HEK293 (cell line): ENCODE measurements at regions not wholly inside any gene's neighbourhood (a gene's known extent, or its start where the extent isn't known, plus 50 kb on each side); places are given as distances from the start of the nearest gene placed in this dataset.

Experiments
- CTCF ChIA-PET: fragments of 350-600 bp; formaldehyde crosslinking; extraction: SDS; loops from one replicate; lab custom pipeline; 2021; ENCODE audit warnings: antibody characterized with exemption; lab: Yijun Ruan, JAX
- POLR2A ChIA-PET: fragments of 300-600 bp; formaldehyde crosslinking; extraction: SDS; loops from one replicate; lab custom pipeline; 2020; ENCODE audit warnings: antibody characterized with exemption, inconsistent platforms; lab: Yijun Ruan, JAX
- H3K27ac ChIP-seq: fragments of 200-500 bp; sonication (Bioruptor generic); 2 replicates; pipeline ENCODE4 v1.5.1; 2014; ENCODE audit warnings: low read depth, low read length, control low read depth, inconsistent platforms; ENCODE audit errors: extremely low read depth
- H3K36me3 ChIP-seq, 2 experiments: fragments of 200-500 bp in 1 of 2; sonication (Bioruptor generic) in 1 of 2; 1 replicate in 1 of 2; 2 replicates in 1 of 2; pipeline ENCODE4 v1.5.1; 2014 to 2017; ENCODE audit warnings: inconsistent platforms in 2 of 2, low read length in 2 of 2; ENCODE audit not compliant: control insufficient read depth in 2 of 2, insufficient read depth in 1 of 2
- H3K4me1 ChIP-seq: fragments of 200-500 bp; sonication (Bioruptor generic); 2 replicates; pipeline ENCODE4 v1.5.1; 2014; ENCODE audit warnings: mild to moderate bottlenecking, low read length, inconsistent platforms; ENCODE audit not compliant: control insufficient read depth, insufficient read depth
- H3K4me3 ChIP-seq: 2 replicates; pipeline ENCODE4 v1.5.1; 2011; ENCODE audit warnings: low read depth, mild to moderate bottlenecking, control low read depth, low read length, moderate library complexity
- H3K9me3 ChIP-seq: fragments of 200-500 bp; sonication (Bioruptor generic); 2 replicates; pipeline ENCODE4 v1.5.1; 2014; ENCODE audit warnings: low read depth, low read length, inconsistent platforms; ENCODE audit not compliant: control insufficient read depth, insufficient read depth
- HOXC10 ChIP-seq: sonication (generic); formaldehyde crosslinking; IDR thresholded peaks from 2 replicates; pipeline ENCODE4 v1.8.1; 2023; ENCODE audit warnings: mild to moderate bottlenecking, missing genetic modification reagents
- KLF1 ChIP-seq: fragments of 450-650 bp; formaldehyde crosslinking; IDR thresholded peaks from 2 replicates; pipeline ENCODE4 v1.5.1; 2016; ENCODE audit warnings: missing biosample characterization, missing genetic modification characterization
- MZF1 ChIP-seq: fragments of 450-650 bp; formaldehyde crosslinking; IDR thresholded peaks from 2 replicates; pipeline ENCODE4 v1.5.1; 2017; ENCODE audit warnings: missing biosample characterization, missing genetic modification characterization, borderline replicate concordance
- SETDB1 ChIP-seq: IDR thresholded peaks from one replicate; pipeline ENCODE4 v1.6.1; 2017; ENCODE audit warnings: mild to moderate bottlenecking, low read length, moderate library complexity, mixed read lengths; ENCODE audit not compliant: insufficient read length
- SP3 ChIP-seq: fragments of 450-650 bp; formaldehyde crosslinking; IDR thresholded peaks from 2 replicates; pipeline ENCODE4 v1.5.1; 2016; ENCODE audit warnings: missing biosample characterization, missing genetic modification characterization
- TRIM28 ChIP-seq: IDR thresholded peaks from 2 replicates; pipeline ENCODE4 v1.6.1; 2011; ENCODE audit warnings: low read length, control low read depth, borderline replicate concordance
- ZBTB7A ChIP-seq: fragments of 450-650 bp; formaldehyde crosslinking; IDR thresholded peaks from 2 replicates; pipeline ENCODE4 v1.5.1; 2016; ENCODE audit warnings: low read depth, missing biosample characterization, missing genetic modification characterization
- ZBTB8A ChIP-seq: fragments of 450-650 bp; formaldehyde crosslinking; IDR thresholded peaks from 2 replicates; pipeline ENCODE4 v1.5.1; 2016; ENCODE audit warnings: missing biosample characterization, missing genetic modification characterization
- ZNF214 ChIP-seq: fragments of 450-650 bp; formaldehyde crosslinking; IDR thresholded peaks from 2 replicates; pipeline ENCODE4 v1.5.1; 2017; ENCODE audit warnings: missing biosample characterization, mild to moderate bottlenecking, missing genetic modification characterization, borderline replicate concordance
- ZNF529 ChIP-seq: fragments of 450-650 bp; formaldehyde crosslinking; IDR thresholded peaks from 2 replicates; pipeline ENCODE4 v1.5.1; 2017; ENCODE audit warnings: missing genetic modification characterization, missing biosample characterization; ENCODE audit not compliant: insufficient replicate concordance
- ZNF530 ChIP-seq: fragments of 450-650 bp; formaldehyde crosslinking; IDR thresholded peaks from 2 replicates; pipeline ENCODE4 v1.5.1; 2016; ENCODE audit warnings: low read depth, missing biosample characterization, missing genetic modification characterization
- ZNF555 ChIP-seq: fragments of 450-650 bp; formaldehyde crosslinking; conservative IDR thresholded peaks from 2 replicates; pipeline ENCODE4 v1.5.1; 2017; ENCODE audit warnings: missing biosample characterization, mild to moderate bottlenecking, missing genetic modification characterization, inconsistent platforms
- ZNF571 ChIP-seq: fragments of 450-650 bp; formaldehyde crosslinking; IDR thresholded peaks from 2 replicates; pipeline ENCODE4 v1.5.0; 2017; ENCODE audit warnings: missing biosample characterization, missing genetic modification characterization
- ZNF768 ChIP-seq: fragments of 450-650 bp; formaldehyde crosslinking; IDR thresholded peaks from 2 replicates; pipeline ENCODE4 v1.5.1; 2018; ENCODE audit warnings: missing biosample characterization, mild to moderate bottlenecking, missing genetic modification characterization
- TF ChIP-seq, protein P1 (sequence below): fragments of 450-650 bp; formaldehyde crosslinking; IDR thresholded peaks from 2 replicates; pipeline ENCODE4 v1.5.1; 2016; ENCODE audit warnings: missing biosample characterization, missing genetic modification characterization
- TF ChIP-seq, protein P2 (sequence below): fragments of 450-650 bp; formaldehyde crosslinking; IDR thresholded peaks from 2 replicates; pipeline ENCODE4 v1.5.1; 2016; ENCODE audit warnings: missing biosample characterization, missing genetic modification characterization
- TF ChIP-seq, protein P3 (sequence below): fragments of 450-650 bp; formaldehyde crosslinking; IDR thresholded peaks from 2 replicates; pipeline ENCODE4 v1.5.1; 2016; ENCODE audit warnings: missing biosample characterization, missing genetic modification characterization
- TF ChIP-seq, protein P4 (sequence below): fragments of 450-650 bp; formaldehyde crosslinking; IDR thresholded peaks from 2 replicates; pipeline ENCODE4 v1.5.1; 2017; ENCODE audit warnings: missing biosample characterization, missing genetic modification characterization
- TF ChIP-seq, protein P5 (sequence below): fragments of 450-650 bp; formaldehyde crosslinking; IDR thresholded peaks from 2 replicates; pipeline ENCODE4 v1.5.1; 2017; ENCODE audit warnings: missing biosample characterization, missing genetic modification characterization
- TF ChIP-seq, protein P6 (sequence below): fragments of 450-650 bp; formaldehyde crosslinking; IDR thresholded peaks from 2 replicates; pipeline ENCODE4 v1.5.1; 2016; ENCODE audit warnings: missing biosample characterization, missing genetic modification characterization

DNA sequence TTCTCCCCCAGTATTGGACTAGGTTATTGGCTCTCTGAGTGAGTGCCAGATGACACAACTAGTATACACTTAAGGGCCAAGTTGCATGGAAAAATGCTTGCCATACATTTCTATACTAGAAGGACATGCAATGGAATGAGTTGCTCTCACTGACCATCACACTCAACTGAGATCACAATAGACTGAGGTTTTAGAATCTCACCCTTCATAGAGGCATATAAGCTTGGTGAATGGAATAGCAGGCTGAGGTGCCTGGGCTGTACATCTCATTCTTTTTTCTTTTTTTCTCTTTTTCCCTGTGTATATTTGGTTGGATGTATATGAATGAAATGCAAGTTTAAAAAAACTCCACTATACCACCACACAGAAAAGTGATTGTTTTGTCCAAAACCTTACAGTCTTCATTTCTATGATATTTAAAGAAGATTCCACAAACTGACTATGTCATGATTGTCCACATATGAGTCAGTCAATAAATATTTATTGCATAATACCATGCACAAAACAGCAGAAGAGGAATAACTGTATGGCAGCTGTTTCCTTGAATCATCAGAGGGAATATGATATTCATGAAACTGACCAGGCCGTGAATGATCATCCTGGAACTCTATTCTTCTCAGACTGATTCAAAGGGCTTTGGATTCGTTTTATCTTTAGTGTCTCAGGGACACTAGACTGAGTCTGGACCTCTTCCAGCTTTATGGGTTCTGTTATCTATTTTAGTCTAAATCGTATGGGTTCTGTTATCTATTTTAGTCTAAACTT lies 122.6 kb upstream of the STK17B start (continued):
- TF ChIP-seq, protein P1, sequence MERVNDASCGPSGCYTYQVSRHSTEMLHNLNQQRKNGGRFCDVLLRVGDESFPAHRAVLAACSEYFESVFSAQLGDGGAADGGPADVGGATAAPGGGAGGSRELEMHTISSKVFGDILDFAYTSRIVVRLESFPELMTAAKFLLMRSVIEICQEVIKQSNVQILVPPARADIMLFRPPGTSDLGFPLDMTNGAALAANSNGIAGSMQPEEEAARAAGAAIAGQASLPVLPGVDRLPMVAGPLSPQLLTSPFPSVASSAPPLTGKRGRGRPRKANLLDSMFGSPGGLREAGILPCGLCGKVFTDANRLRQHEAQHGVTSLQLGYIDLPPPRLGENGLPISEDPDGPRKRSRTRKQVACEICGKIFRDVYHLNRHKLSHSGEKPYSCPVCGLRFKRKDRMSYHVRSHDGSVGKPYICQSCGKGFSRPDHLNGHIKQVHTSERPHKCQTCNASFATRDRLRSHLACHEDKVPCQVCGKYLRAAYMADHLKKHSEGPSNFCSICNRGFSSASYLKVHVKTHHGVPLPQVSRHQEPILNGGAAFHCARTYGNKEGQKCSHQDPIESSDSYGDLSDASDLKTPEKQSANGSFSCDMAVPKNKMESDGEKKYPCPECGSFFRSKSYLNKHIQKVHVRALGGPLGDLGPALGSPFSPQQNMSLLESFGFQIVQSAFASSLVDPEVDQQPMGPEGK (tag by site-specific recombination), result no peak
- TF ChIP-seq ZNF530 (tag by site-specific recombination) (no peak), ZBTB8A (tag by site-specific recombination) (no peak), MZF1 (tag by site-specific recombination) (no peak), ZNF555 (tag by site-specific recombination) (no peak)
- TF ChIP-seq, protein P2, sequence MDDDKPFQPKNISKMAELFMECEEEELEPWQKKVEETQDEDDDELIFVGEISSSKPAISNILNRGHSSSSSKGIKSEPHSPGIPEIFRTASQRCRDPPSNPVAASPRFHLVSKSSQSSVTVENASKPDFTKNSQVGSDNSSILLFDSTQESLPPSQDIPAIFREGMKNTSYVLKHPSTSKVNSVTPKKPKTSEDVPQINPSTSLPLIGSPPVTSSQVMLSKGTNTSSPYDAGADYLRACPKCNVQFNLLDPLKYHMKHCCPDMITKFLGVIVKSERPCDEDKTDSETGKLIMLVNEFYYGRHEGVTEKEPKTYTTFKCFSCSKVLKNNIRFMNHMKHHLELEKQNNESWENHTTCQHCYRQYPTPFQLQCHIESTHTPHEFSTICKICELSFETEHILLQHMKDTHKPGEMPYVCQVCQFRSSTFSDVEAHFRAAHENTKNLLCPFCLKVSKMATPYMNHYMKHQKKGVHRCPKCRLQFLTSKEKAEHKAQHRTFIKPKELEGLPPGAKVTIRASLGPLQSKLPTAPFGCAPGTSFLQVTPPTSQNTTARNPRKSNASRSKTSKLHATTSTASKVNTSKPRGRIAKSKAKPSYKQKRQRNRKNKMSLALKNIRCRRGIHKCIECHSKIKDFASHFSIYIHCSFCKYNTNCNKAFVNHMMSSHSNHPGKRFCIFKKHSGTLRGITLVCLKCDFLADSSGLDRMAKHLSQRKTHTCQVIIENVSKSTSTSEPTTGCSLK (tag by site-specific recombination), result no peak

DNA sequence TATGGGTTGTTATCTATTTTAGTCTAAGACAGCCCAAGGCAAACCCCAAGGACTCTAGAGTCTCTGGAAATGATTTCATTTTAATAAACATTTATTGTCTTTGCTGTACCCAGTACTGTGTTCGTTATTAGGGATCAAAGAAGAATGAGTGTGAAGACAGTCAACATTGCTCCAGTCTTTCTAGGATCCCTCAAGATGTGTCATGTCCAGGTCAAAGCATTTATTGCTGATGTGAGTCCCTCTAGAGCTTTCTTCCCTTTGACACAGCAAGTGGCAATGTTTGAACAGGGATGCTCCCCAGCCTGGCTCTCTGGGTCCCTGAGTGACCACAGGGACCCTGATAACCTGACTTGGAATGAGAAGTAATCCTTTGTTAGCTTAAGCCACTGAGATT lies 123.1 kb upstream of the STK17B start:
- Histone ChIP-seq H3K4me1 (peaks cover 5% of the 10 kb centered on the region; the same call in 1 of the 2 replicates), H3K4me3 (no peak overlapping the region), H3K27ac (no peak overlapping the region), H3K9me3 (no peaks in the 10 kb centered on the region), H3K36me3 (peaks cover 0 to 6% of the 10 kb centered on the region in 2 experiments; a peak in 1 of 3 replicates)
- ChIA-PET POLR2A (interaction anchor here (0.5 kb wide), 1 partner anchor 167 kb away, joined by 3 read pairs; no protein-coding TSS in a partner anchor), CTCF (interaction anchor here (0.7 to 2.9 kb wide), 3 partner anchors 13 to 159 kb away, joined by 3 to 20 read pairs (median 3); no protein-coding TSS in a partner anchor)
- no peak for TF ChIP-seq ZNF214 (tag by site-specific recombination)
- TF ChIP-seq, protein P3, sequence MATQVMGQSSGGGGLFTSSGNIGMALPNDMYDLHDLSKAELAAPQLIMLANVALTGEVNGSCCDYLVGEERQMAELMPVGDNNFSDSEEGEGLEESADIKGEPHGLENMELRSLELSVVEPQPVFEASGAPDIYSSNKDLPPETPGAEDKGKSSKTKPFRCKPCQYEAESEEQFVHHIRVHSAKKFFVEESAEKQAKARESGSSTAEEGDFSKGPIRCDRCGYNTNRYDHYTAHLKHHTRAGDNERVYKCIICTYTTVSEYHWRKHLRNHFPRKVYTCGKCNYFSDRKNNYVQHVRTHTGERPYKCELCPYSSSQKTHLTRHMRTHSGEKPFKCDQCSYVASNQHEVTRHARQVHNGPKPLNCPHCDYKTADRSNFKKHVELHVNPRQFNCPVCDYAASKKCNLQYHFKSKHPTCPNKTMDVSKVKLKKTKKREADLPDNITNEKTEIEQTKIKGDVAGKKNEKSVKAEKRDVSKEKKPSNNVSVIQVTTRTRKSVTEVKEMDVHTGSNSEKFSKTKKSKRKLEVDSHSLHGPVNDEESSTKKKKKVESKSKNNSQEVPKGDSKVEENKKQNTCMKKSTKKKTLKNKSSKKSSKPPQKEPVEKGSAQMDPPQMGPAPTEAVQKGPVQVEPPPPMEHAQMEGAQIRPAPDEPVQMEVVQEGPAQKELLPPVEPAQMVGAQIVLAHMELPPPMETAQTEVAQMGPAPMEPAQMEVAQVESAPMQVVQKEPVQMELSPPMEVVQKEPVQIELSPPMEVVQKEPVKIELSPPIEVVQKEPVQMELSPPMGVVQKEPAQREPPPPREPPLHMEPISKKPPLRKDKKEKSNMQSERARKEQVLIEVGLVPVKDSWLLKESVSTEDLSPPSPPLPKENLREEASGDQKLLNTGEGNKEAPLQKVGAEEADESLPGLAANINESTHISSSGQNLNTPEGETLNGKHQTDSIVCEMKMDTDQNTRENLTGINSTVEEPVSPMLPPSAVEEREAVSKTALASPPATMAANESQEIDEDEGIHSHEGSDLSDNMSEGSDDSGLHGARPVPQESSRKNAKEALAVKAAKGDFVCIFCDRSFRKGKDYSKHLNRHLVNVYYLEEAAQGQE (tag by site-specific recombination), result no peak
- TF ChIP-seq HOXC10, result no peak
- TF ChIP-seq, protein P4, sequence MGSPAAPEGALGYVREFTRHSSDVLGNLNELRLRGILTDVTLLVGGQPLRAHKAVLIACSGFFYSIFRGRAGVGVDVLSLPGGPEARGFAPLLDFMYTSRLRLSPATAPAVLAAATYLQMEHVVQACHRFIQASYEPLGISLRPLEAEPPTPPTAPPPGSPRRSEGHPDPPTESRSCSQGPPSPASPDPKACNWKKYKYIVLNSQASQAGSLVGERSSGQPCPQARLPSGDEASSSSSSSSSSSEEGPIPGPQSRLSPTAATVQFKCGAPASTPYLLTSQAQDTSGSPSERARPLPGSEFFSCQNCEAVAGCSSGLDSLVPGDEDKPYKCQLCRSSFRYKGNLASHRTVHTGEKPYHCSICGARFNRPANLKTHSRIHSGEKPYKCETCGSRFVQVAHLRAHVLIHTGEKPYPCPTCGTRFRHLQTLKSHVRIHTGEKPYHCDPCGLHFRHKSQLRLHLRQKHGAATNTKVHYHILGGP (tag by site-specific recombination), result no peak
- no peak for TF ChIP-seq ZNF768
- no peak for TF ChIP-seq SP3 (tag by site-specific recombination)
- TF ChIP-seq ZNF571 (tag by site-specific recombination), result no peak
- no peak for TF ChIP-seq TRIM28
- no peak for TF ChIP-seq KLF1 (tag by site-specific recombination)
- no peak for TF ChIP-seq SETDB1
- TF ChIP-seq, protein P5, sequence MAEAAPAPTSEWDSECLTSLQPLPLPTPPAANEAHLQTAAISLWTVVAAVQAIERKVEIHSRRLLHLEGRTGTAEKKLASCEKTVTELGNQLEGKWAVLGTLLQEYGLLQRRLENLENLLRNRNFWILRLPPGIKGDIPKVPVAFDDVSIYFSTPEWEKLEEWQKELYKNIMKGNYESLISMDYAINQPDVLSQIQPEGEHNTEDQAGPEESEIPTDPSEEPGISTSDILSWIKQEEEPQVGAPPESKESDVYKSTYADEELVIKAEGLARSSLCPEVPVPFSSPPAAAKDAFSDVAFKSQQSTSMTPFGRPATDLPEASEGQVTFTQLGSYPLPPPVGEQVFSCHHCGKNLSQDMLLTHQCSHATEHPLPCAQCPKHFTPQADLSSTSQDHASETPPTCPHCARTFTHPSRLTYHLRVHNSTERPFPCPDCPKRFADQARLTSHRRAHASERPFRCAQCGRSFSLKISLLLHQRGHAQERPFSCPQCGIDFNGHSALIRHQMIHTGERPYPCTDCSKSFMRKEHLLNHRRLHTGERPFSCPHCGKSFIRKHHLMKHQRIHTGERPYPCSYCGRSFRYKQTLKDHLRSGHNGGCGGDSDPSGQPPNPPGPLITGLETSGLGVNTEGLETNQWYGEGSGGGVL (tag by site-specific recombination), result no peak
- TF ChIP-seq ZNF529 (tag by site-specific recombination), result no peak
- TF ChIP-seq, protein P6, sequence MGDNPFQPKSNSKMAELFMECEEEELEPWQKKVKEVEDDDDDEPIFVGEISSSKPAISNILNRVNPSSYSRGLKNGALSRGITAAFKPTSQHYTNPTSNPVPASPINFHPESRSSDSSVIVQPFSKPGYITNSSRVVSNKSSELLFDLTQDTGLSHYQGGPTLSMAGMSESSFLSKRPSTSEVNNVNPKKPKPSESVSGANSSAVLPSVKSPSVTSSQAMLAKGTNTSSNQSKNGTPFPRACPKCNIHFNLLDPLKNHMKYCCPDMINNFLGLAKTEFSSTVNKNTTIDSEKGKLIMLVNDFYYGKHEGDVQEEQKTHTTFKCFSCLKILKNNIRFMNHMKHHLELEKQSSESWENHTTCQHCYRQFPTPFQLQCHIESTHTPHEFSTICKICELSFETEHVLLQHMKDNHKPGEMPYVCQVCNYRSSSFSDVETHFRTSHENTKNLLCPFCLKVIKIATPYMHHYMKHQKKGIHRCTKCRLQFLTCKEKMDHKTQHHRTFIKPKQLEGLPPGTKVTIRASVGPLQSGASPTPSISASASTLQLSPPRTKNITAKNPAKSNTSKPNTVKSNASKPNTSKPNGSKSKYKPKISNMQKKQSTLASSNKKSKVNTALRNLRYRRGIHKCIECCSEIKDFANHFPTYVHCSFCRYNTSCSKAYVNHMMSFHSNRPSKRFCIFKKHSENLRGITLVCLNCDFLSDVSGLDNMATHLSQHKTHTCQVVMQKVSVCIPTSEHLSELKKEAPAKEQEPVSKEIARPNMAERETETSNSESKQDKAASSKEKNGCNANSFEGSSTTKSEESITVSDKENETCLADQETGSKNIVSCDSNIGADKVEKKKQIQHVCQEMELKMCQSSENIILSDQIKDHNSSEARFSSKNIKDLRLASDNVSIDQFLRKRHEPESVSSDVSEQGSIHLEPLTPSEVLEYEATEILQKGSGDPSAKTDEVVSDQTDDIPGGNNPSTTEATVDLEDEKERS (tag by site-specific recombination), result no peak
- TF ChIP-seq ZBTB7A (tag by site-specific recombination), result no peak
